Trophoblast cell (in vitro differentiated cells and primary cell): ENCODE measurements at regions not wholly inside any gene's neighbourhood (a gene's known extent, or its start where the extent isn't known, plus 50 kb on each side); places are given as distances from the start of the nearest gene placed in this dataset.

Experiments
- DNase-seq, 2 donors: peaks; one replicate each; pipeline ENCODE4 v3.0.0-alpha.2; 2016
- H2AFZ ChIP-seq: 2 replicates; pipeline ENCODE4 v1.6.1; 2013; ENCODE audit warnings: low read length, moderate library complexity, mild to moderate bottlenecking; ENCODE audit not compliant: insufficient read depth, poor library complexity
- H2AK5ac ChIP-seq: 2 replicates; pipeline ENCODE4 v1.6.1; 2013; ENCODE audit warnings: mild to moderate bottlenecking, low read length
- H2BK120ac ChIP-seq: 2 replicates; pipeline ENCODE4 v1.6.1; 2013; ENCODE audit warnings: low read length, mild to moderate bottlenecking, moderate library complexity; ENCODE audit not compliant: insufficient read depth, poor library complexity
- H2BK12ac ChIP-seq: 2 replicates; pipeline ENCODE4 v1.6.1; 2013; ENCODE audit warnings: mild to moderate bottlenecking, low read length, moderate library complexity
- H2BK5ac ChIP-seq: 2 replicates; pipeline ENCODE4 v1.6.1; 2013; ENCODE audit warnings: low read length, low read depth, moderate library complexity, mild to moderate bottlenecking; ENCODE audit not compliant: poor library complexity
- H3K14ac ChIP-seq: 2 replicates; pipeline ENCODE4 v1.6.1; 2013; ENCODE audit warnings: mild to moderate bottlenecking, low read length
- H3K18ac ChIP-seq: 2 replicates; pipeline ENCODE4 v1.6.1; 2013; ENCODE audit warnings: mild to moderate bottlenecking, low read length
- H3K23ac ChIP-seq: 2 replicates; pipeline ENCODE4 v1.6.1; 2013; ENCODE audit warnings: low read length
- H3K27ac ChIP-seq: 2 replicates; pipeline ENCODE4 v1.5.1; 2013; ENCODE audit warnings: low read depth, mild to moderate bottlenecking, inconsistent platforms, low read length, moderate library complexity
- H3K27me3 ChIP-seq: 2 replicates; pipeline ENCODE4 v1.6.1; 2013; ENCODE audit warnings: inconsistent platforms, mild to moderate bottlenecking, low read length, moderate library complexity; ENCODE audit not compliant: insufficient read depth
- H3K36me3 ChIP-seq, 2 experiments: 1 replicate in 1 of 2; 2 replicates in 1 of 2; pipeline ENCODE4 v1.6.1; 2013; ENCODE audit warnings: low read length in 2 of 2, mild to moderate bottlenecking in 2 of 2, moderate library complexity in 1 of 2; ENCODE audit not compliant: insufficient read depth in 2 of 2, control insufficient read depth in 1 of 2
- H3K4ac ChIP-seq: 2 replicates; pipeline ENCODE4 v1.6.1; 2013; ENCODE audit warnings: low read depth, mild to moderate bottlenecking, low read length, moderate library complexity
- H3K4me1 ChIP-seq, 2 experiments: 1 replicate in 1 of 2; 2 replicates in 1 of 2; pipeline ENCODE4 v1.6.1; 2013; ENCODE audit warnings: low read length in 2 of 2, mild to moderate bottlenecking in 2 of 2, moderate library complexity in 1 of 2; ENCODE audit not compliant: insufficient read depth in 2 of 2, control insufficient read depth in 1 of 2
- H3K4me2 ChIP-seq: 2 replicates; pipeline ENCODE4 v1.6.1; 2013; ENCODE audit warnings: inconsistent platforms, mild to moderate bottlenecking, low read length, moderate library complexity
- H3K4me3 ChIP-seq: 2 replicates; pipeline ENCODE4 v1.5.1; 2013; ENCODE audit warnings: mild to moderate bottlenecking, low read depth, low read length, inconsistent platforms
- H3K79me1 ChIP-seq: one replicate; pipeline ENCODE4 v1.6.1; 2013; ENCODE audit warnings: low read length
- H3K79me2 ChIP-seq: 2 replicates; pipeline ENCODE4 v1.6.1; 2013; ENCODE audit warnings: low read length, mild to moderate bottlenecking; ENCODE audit not compliant: control insufficient read depth, insufficient read depth, poor library complexity
- H3K9ac ChIP-seq: 2 replicates; pipeline ENCODE4 v1.6.1; 2013; ENCODE audit warnings: mild to moderate bottlenecking, low read length
- H3K9me3 ChIP-seq: 2 replicates; pipeline ENCODE4 v1.6.1; 2013; ENCODE audit warnings: low read depth, mild to moderate bottlenecking, control low read depth, inconsistent platforms, low read length; ENCODE audit not compliant: insufficient read depth
- H4K12ac ChIP-seq: 2 replicates; pipeline ENCODE4 v1.6.1; 2013; ENCODE audit warnings: low read depth, mild to moderate bottlenecking, low read length, moderate library complexity
- H4K8ac ChIP-seq: 2 replicates; pipeline ENCODE4 v1.6.1; 2013; ENCODE audit warnings: low read depth, mild to moderate bottlenecking, low read length, moderate library complexity
- H4K91ac ChIP-seq: one replicate; pipeline ENCODE4 v1.6.1; 2013; ENCODE audit warnings: low read depth, mild to moderate bottlenecking, low read length, moderate library complexity
- WGBS: extraction: QIAGEN DNeasy Blood & Tissue Kit; methylation state at CpG from one replicate; pipeline ENCODE4 v1.1.7; 2013; ENCODE audit warnings: missing lambda C conversion rate; ENCODE audit not compliant: insufficient read length, insufficient coverage; ENCODE audit errors: extremely low coverage; 5-methylcytosine and 5-hydroxymethylcytosine counted together

GRCh38 chr6:140572129-140572528, 1197.7 kb upstream of the CITED2 start:
- Histone ChIP-seq H3K27me3 (no peaks in the 10 kb centered on the region), H3K79me1 (peaks cover 3% of the 10 kb centered on the region), H3K4me1 (no peaks in the 10 kb centered on the region), H2BK5ac (no peak overlapping the region), H3K4me2 (no peak overlapping the region), H3K4ac (no peak overlapping the region), H3K36me3 (no peaks in the 10 kb centered on the region), H2AK5ac (no peak overlapping the region), H4K91ac (no peak overlapping the region), H2AFZ (no peak overlapping the region), H3K14ac (no peak overlapping the region), H3K9me3 (no peaks in the 10 kb centered on the region), H2BK12ac (no peak overlapping the region), H4K12ac (no peak overlapping the region), H3K79me2 (no peaks in the 10 kb centered on the region), H3K23ac (no peak overlapping the region), H3K4me3 (no peak overlapping the region), H4K8ac (no peak overlapping the region), H3K18ac (no peak overlapping the region), H3K27ac (no peak overlapping the region), H2BK120ac (no peak overlapping the region), H3K9ac (no peak overlapping the region)
- WGBS, result no CpG with 5 or more reads among the region's 3 CpGs
- no peak for DNase-seq

- Histone ChIP-seq H4K12ac (no peak overlapping the region), H2AK5ac (no peak overlapping the region), H4K8ac (no peak overlapping the region), H3K23ac (no peak overlapping the region), H3K27ac (no peak overlapping the region), H4K91ac (no peak overlapping the region), H3K79me1 (no peaks in the 10 kb centered on the region), H2BK120ac (no peak overlapping the region), H3K79me2 (no peaks in the 10 kb centered on the region), H3K9ac (no peak overlapping the region), H3K4me1 (no peaks in the 10 kb centered on the region), H2BK12ac (no peak overlapping the region), H3K4me2 (no peak overlapping the region), H3K36me3 (no peaks in the 10 kb centered on the region), H3K18ac (no peak overlapping the region), H3K4ac (no peak overlapping the region), H3K27me3 (no peaks in the 10 kb centered on the region), H3K4me3 (no peak overlapping the region), H3K14ac (no peak overlapping the region), H2BK5ac (no peak overlapping the region), H3K9me3 (no peaks in the 10 kb centered on the region), H2AFZ (no peak overlapping the region)
- no peak for DNase-seq
Observed at GRCh38 chr6:140571145-140571544, 1196.7 kb upstream of the CITED2 start.

- no peak overlapping the region for H3K18ac ChIP-seq
- no peaks in the 10 kb centered on the region for H3K36me3 ChIP-seq
- no peak overlapping the region for H3K9ac ChIP-seq
- WGBS, result no CpG with 5 or more reads among the region's 2 CpGs
- H3K79me2 ChIP-seq, result no peaks in the 10 kb centered on the region
- H3K4me2 ChIP-seq, result no peak overlapping the region
- H3K27me3 ChIP-seq, result no peaks in the 10 kb centered on the region
- no peaks in the 10 kb centered on the region for H3K4me1 ChIP-seq
- H4K8ac ChIP-seq, result no peak overlapping the region
- no peak overlapping the region for H3K4ac ChIP-seq
- no peak overlapping the region for H3K14ac ChIP-seq
- no peaks in the 10 kb centered on the region for H3K79me1 ChIP-seq
- H3K9me3 ChIP-seq, result no peaks in the 10 kb centered on the region
- H2AFZ ChIP-seq, result no peak overlapping the region
- H4K91ac ChIP-seq, result no peak overlapping the region
- H2BK120ac ChIP-seq, result no peak overlapping the region
- H3K27ac ChIP-seq, result no peak overlapping the region
- H2BK12ac ChIP-seq, result no peak overlapping the region
- H2BK5ac ChIP-seq, result no peak overlapping the region
- no peak overlapping the region for H3K4me3 ChIP-seq
- no peak overlapping the region for H3K23ac ChIP-seq
- H4K12ac ChIP-seq, result no peak overlapping the region
- H2AK5ac ChIP-seq, result no peak overlapping the region
- DNase-seq, result no peak
Observed at GRCh38 chr6:140567466-140567865, 1193.0 kb upstream of the CITED2 start.

GRCh38 chr6:140566781-140567277, 1192.4 kb upstream of the CITED2 start:
- Histone ChIP-seq H2BK5ac (no peak overlapping the region), H4K12ac (no peak overlapping the region), H3K23ac (no peak overlapping the region)

More at GRCh38 chr6:140566781-140567277, 1192.4 kb upstream of the CITED2 start:
- peak in 1 of 2 donors; percentile 31 for DNase-seq
- no peaks in the 10 kb centered on the region for H3K27me3 ChIP-seq
- no peaks in the 10 kb centered on the region for H3K36me3 ChIP-seq
- H3K9me3 ChIP-seq, result no peaks in the 10 kb centered on the region
- no peak overlapping the region for H3K4ac ChIP-seq
- no peak overlapping the region for H3K18ac ChIP-seq
- no peak overlapping the region for H2BK12ac ChIP-seq
- H3K4me3 ChIP-seq, result no peak overlapping the region
- no peak overlapping the region for H3K14ac ChIP-seq
- no peak overlapping the region for H4K91ac ChIP-seq
- no peak overlapping the region for H2AFZ ChIP-seq
- no peak overlapping the region for H3K4me2 ChIP-seq
- H3K4me1 ChIP-seq, result no peaks in the 10 kb centered on the region
- H3K27ac ChIP-seq, result no peak overlapping the region
- H2AK5ac ChIP-seq, result no peak overlapping the region
- H2BK120ac ChIP-seq, result no peak overlapping the region
- no peak overlapping the region for H4K8ac ChIP-seq
- no peaks in the 10 kb centered on the region for H3K79me1 ChIP-seq
- H3K9ac ChIP-seq, result no peak overlapping the region
- no peaks in the 10 kb centered on the region for H3K79me2 ChIP-seq
- WGBS, result no CpG with 5 or more reads among the region's 1 CpG
